ENCODE measurements at regions not wholly inside any gene's neighbourhood (a gene's known extent, or its start where the extent isn't known, plus 50 kb on each side); places are given as distances from the start of the nearest gene placed in this dataset.

GRCh38 chr6:157727629-157728182, 95.3 kb upstream of the SNX9 start:
- TF ChIP-seq TAF1 (IDR thresholded peaks at IDR 0.05; ENCODE audit: borderline replicate concordance, low read depth, low read length) (no peak), POLR2A (IDR thresholded peaks at IDR 0.05; ENCODE audit: low read depth, low read length) (no peak), POLR2AphosphoS5 (IDR thresholded peaks at IDR 0.05; ENCODE audit: low read depth, low read length) (no peak)
